ENCODE measurements at regions not wholly inside any gene's neighbourhood (a gene's known extent, or its start where the extent isn't known, plus 50 kb on each side); places are given as distances from the start of the nearest gene placed in this dataset.

DNA sequence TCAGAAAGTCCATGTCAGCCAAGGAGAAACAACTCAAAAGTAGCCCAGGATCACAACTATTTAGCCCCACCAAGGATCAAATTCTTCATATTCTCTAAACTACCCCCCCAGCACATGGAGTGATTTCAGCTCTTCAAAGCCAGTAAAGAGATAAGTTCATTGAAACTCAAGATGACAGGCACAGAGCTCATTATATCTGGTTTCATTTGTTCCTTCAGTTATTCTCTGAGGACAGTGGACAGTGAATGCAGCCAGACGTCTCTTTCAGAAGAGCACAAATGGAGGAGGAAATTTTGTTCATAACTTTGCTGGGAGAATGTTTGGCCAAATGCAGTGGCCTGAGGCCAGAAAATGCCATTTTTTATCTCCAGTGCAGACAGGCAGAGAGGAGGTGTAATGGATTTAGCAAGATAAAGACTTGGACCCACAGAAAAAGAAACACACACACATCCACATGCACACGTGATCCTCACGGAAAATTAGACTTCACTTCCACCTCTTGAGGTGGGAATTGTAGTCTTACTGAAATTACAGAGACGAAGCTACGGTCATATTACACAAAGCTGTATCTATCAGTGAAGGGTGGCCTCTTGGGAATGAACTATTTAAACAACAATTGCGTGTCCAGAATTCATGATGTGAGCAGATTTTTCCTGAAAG is 64.6 kb downstream of the HES1 start:
- TF ChIP-seq ZNF423 (tag by site-specific recombination; IDR thresholded peaks at IDR 0.05) (no peak), ZNF239 (tag by site-specific recombination; IDR thresholded peaks at IDR 0.05) (no peak), ZNF549 (tag by site-specific recombination; IDR thresholded peaks at IDR 0.05) (no peak), ZNF670 (tag by site-specific recombination; IDR thresholded peaks at IDR 0.05; ENCODE audit: low read depth) (no peak), ZNF184 (tag by site-specific recombination; IDR thresholded peaks at IDR 0.05) (no peak), ZNF791 (tag by site-specific recombination; IDR thresholded peaks at IDR 0.05) (no peak), ZNF121 (tag by site-specific recombination; IDR thresholded peaks at IDR 0.05) (no peak), SP7 (tag by site-specific recombination; IDR thresholded peaks at IDR 0.05) (no peak), ZNF664 (tag by site-specific recombination; IDR thresholded peaks at IDR 0.05) (no peak), KLF1 (tag by site-specific recombination; IDR thresholded peaks at IDR 0.05) (no peak)
- TF ChIP-seq, protein P1, sequence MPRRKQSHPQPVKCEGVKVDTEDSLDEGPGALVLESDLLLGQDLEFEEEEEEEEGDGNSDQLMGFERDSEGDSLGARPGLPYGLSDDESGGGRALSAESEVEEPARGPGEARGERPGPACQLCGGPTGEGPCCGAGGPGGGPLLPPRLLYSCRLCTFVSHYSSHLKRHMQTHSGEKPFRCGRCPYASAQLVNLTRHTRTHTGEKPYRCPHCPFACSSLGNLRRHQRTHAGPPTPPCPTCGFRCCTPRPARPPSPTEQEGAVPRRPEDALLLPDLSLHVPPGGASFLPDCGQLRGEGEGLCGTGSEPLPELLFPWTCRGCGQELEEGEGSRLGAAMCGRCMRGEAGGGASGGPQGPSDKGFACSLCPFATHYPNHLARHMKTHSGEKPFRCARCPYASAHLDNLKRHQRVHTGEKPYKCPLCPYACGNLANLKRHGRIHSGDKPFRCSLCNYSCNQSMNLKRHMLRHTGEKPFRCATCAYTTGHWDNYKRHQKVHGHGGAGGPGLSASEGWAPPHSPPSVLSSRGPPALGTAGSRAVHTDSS (tag by site-specific recombination; IDR thresholded peaks at IDR 0.05), result no peak
- TF ChIP-seq, protein P2, sequence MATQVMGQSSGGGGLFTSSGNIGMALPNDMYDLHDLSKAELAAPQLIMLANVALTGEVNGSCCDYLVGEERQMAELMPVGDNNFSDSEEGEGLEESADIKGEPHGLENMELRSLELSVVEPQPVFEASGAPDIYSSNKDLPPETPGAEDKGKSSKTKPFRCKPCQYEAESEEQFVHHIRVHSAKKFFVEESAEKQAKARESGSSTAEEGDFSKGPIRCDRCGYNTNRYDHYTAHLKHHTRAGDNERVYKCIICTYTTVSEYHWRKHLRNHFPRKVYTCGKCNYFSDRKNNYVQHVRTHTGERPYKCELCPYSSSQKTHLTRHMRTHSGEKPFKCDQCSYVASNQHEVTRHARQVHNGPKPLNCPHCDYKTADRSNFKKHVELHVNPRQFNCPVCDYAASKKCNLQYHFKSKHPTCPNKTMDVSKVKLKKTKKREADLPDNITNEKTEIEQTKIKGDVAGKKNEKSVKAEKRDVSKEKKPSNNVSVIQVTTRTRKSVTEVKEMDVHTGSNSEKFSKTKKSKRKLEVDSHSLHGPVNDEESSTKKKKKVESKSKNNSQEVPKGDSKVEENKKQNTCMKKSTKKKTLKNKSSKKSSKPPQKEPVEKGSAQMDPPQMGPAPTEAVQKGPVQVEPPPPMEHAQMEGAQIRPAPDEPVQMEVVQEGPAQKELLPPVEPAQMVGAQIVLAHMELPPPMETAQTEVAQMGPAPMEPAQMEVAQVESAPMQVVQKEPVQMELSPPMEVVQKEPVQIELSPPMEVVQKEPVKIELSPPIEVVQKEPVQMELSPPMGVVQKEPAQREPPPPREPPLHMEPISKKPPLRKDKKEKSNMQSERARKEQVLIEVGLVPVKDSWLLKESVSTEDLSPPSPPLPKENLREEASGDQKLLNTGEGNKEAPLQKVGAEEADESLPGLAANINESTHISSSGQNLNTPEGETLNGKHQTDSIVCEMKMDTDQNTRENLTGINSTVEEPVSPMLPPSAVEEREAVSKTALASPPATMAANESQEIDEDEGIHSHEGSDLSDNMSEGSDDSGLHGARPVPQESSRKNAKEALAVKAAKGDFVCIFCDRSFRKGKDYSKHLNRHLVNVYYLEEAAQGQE (tag by site-specific recombination; IDR thresholded peaks at IDR 0.05), result no peak
- TF ChIP-seq, protein P3, sequence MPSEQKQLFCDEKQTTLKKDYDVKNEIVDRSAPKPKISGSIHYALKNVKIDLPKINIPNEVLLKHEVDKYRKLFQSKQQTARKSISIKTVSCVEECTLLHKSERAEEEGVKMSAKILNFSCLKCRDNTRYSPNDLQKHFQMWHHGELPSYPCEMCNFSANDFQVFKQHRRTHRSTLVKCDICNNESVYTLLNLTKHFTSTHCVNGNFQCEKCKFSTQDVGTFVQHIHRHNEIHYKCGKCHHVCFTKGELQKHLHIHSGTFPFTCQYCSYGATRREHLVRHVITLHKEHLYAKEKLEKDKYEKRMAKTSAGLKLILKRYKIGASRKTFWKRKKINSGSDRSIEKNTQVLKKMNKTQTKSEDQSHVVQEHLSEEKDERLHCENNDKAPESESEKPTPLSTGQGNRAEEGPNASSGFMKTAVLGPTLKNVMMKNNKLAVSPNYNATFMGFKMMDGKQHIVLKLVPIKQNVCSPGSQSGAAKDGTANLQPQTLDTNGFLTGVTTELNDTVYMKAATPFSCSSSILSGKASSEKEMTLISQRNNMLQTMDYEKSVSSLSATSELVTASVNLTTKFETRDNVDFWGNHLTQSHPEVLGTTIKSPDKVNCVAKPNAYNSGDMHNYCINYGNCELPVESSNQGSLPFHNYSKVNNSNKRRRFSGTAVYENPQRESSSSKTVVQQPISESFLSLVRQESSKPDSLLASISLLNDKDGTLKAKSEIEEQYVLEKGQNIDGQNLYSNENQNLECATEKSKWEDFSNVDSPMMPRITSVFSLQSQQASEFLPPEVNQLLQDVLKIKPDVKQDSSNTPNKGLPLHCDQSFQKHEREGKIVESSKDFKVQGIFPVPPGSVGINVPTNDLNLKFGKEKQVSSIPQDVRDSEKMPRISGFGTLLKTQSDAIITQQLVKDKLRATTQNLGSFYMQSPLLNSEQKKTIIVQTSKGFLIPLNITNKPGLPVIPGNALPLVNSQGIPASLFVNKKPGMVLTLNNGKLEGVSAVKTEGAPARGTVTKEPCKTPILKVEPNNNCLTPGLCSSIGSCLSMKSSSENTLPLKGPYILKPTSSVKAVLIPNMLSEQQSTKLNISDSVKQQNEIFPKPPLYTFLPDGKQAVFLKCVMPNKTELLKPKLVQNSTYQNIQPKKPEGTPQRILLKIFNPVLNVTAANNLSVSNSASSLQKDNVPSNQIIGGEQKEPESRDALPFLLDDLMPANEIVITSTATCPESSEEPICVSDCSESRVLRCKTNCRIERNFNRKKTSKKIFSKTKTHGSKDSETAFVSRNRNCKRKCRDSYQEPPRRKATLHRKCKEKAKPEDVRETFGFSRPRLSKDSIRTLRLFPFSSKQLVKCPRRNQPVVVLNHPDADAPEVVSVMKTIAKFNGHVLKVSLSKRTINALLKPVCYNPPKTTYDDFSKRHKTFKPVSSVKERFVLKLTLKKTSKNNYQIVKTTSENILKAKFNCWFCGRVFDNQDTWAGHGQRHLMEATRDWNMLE (tag by site-specific recombination; conservative IDR thresholded peaks at IDR 0.05; ENCODE audit: low read depth), result no peak
- Histone ChIP-seq H3K4me1 (ENCODE audit: control insufficient read depth, insufficient read depth, low read length) (no peaks in the 10 kb centered on the region), H3K9me3 (ENCODE audit: control insufficient read depth, insufficient read depth, low read depth, low read length) (no peaks in the 10 kb centered on the region), H3K4me3 (ENCODE audit: low read depth, low read length) (no peak overlapping the region), H3K36me3 (ENCODE audit: control insufficient read depth in 2 of 2, insufficient read depth in 1 of 2, low read length in 2 of 2) (no peaks in the 10 kb centered on the region), H3K27ac (ENCODE audit: extremely low read depth, low read depth, low read length) (no peak overlapping the region)
- CTCF ChIA-PET, result no interaction called here
- POLR2A ChIA-PET, result no interaction called here

DNA sequence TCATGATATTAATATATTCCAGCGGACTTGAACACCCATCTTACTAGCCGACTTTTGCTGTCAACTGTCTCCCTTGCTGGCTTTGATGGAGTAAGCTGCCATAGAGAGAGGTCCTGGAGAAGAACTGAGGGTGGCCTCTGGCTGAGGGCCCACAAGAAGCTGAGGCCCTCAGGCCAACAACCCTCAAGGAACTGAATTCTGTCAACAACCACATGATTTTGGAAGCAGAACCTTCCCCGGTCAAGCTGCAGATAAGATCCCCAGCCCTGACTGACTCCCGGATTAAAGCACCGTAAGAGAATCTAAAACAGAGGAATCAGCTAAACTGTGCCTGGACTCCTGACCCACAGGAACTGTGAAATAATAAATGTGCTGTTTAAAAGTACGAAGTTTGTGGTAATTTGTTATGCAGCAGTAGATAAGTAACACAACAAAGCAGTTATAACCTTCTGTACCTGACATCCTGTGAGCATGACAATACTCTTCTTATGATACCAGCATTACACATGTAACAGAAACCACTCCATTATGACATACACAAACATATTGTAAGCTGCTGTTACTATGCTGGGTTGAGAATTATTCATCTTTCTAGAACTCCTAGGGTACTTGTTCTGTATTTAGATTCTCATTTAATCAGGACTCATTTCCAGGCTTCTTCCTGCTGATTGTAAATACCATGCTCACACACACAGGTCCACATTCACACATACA is 66.2 kb downstream of the HES1 start:
- ChIA-PET CTCF (no interaction called here), POLR2A (no interaction called here)
- Histone ChIP-seq H3K27ac (ENCODE audit: extremely low read depth, low read depth, low read length) (no peak overlapping the region), H3K4me3 (ENCODE audit: low read depth, low read length) (no peak overlapping the region), H3K36me3 (ENCODE audit: control insufficient read depth in 2 of 2, insufficient read depth in 1 of 2, low read length in 2 of 2) (no peaks in the 10 kb centered on the region), H3K9me3 (ENCODE audit: control insufficient read depth, insufficient read depth, low read depth, low read length) (no peaks in the 10 kb centered on the region), H3K4me1 (ENCODE audit: control insufficient read depth, insufficient read depth, low read length) (no peaks in the 10 kb centered on the region)
- no peak for TF ChIP-seq GLI4 (tag by site-specific recombination; IDR thresholded peaks at IDR 0.05)
- TF ChIP-seq, protein P4, sequence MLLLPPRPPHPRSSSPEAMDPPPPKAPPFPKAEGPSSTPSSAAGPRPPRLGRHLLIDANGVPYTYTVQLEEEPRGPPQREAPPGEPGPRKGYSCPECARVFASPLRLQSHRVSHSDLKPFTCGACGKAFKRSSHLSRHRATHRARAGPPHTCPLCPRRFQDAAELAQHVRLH (tag by site-specific recombination; IDR thresholded peaks at IDR 0.05), result no peak
- no peak for TF ChIP-seq ZNF521 (tag by site-specific recombination; IDR thresholded peaks at IDR 0.05)
- TF ChIP-seq, protein P5, sequence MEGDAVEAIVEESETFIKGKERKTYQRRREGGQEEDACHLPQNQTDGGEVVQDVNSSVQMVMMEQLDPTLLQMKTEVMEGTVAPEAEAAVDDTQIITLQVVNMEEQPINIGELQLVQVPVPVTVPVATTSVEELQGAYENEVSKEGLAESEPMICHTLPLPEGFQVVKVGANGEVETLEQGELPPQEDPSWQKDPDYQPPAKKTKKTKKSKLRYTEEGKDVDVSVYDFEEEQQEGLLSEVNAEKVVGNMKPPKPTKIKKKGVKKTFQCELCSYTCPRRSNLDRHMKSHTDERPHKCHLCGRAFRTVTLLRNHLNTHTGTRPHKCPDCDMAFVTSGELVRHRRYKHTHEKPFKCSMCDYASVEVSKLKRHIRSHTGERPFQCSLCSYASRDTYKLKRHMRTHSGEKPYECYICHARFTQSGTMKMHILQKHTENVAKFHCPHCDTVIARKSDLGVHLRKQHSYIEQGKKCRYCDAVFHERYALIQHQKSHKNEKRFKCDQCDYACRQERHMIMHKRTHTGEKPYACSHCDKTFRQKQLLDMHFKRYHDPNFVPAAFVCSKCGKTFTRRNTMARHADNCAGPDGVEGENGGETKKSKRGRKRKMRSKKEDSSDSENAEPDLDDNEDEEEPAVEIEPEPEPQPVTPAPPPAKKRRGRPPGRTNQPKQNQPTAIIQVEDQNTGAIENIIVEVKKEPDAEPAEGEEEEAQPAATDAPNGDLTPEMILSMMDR (tag by site-specific recombination; IDR thresholded peaks at IDR 0.05), result no peak
- TF ChIP-seq GLIS1 (tag by site-specific recombination; IDR thresholded peaks at IDR 0.05), result no peak
- TF ChIP-seq ZNF175 (tag by site-specific recombination; IDR thresholded peaks at IDR 0.05), result no peak
- TF ChIP-seq ZBTB20 (tag by site-specific recombination; IDR thresholded peaks at IDR 0.05), result no peak
- TF ChIP-seq ZNF24 (tag by site-specific recombination; IDR thresholded peaks at IDR 0.05), result no peak
- no peak for TF ChIP-seq ZNF221 (tag by site-specific recombination; IDR thresholded peaks at IDR 0.05; ENCODE audit: borderline replicate concordance)
- no peak for TF ChIP-seq ZNF239 (tag by site-specific recombination; IDR thresholded peaks at IDR 0.05)
- no peak for TF ChIP-seq ZNF211 (tag by site-specific recombination; IDR thresholded peaks at IDR 0.05; ENCODE audit: low read depth)
